Duodenal mucosa (tissue), 2 donors: ENCODE measurements at regions not wholly inside any gene's neighbourhood (a gene's known extent, or its start where the extent isn't known, plus 50 kb on each side); places are given as distances from the start of the nearest gene placed in this dataset.
A peak's percentile ranks its signal among the peaks of the same experiment; 100 is the strongest.

Experiments
- H3K27ac ChIP-seq: one replicate; pipeline ENCODE4 v1.7.0; 2013; ENCODE audit warnings: low read depth, low read length
- H3K27me3 ChIP-seq, 2 donors: one replicate each; pipeline ENCODE4 v1.7.0; 2013; ENCODE audit warnings: low read length in 2 of 2, control low read depth in 1 of 2; ENCODE audit not compliant: insufficient read depth in 2 of 2, control insufficient read depth in 1 of 2
- H3K36me3 ChIP-seq, 2 donors: one replicate each; pipeline ENCODE4 v1.7.0; 2013; ENCODE audit warnings: low read length in 2 of 2, control low read depth in 1 of 2; ENCODE audit not compliant: insufficient read depth in 2 of 2, control insufficient read depth in 1 of 2
- H3K4me1 ChIP-seq, 2 donors: one replicate each; pipeline ENCODE4 v1.7.0; 2013; ENCODE audit warnings: low read length in 2 of 2, control low read depth in 1 of 2; ENCODE audit not compliant: insufficient read depth in 2 of 2, control insufficient read depth in 1 of 2
- H3K4me3 ChIP-seq, 2 donors: one replicate each; pipeline ENCODE4 v1.7.0; 2013; ENCODE audit warnings: low read length in 2 of 2, low read depth in 1 of 2
- H3K9ac ChIP-seq, 2 donors: one replicate each; pipeline ENCODE4 v1.7.0; 2013; ENCODE audit warnings: low read length in 2 of 2, low read depth in 1 of 2
- H3K9me3 ChIP-seq, 2 donors: one replicate each; pipeline ENCODE4 v1.7.0; 2013; ENCODE audit warnings: low read length in 2 of 2, control low read depth in 1 of 2; ENCODE audit not compliant: control insufficient read depth in 1 of 2

DNA sequence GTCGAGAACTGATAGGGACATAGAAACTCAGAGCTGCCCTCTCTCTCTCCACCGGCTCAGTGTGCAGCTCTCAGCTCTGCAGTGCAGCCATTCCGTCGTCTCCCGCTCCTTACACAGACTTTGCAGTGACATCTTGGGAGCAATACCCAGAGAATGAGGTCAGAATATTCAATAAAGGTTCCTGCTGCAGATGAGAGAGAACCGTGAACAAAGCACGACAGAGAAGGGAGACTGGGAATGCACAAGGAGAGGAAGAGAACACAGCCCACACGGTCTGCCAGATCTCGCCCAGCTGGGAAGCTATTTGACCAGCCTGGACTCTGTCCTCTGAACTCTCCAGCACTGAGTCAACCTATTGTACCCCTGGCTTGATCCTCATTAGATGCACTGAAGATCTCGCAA lies 118.0 kb upstream of the PPARGC1A start:
- Histone ChIP-seq H3K4me1 (peaks cover 3 to 4% of the 10 kb centered on the region in 2 donors), H3K9ac (no peak overlapping the region), H3K4me3 (peak overlapping the region in 1 of 2 donors; percentile 24), H3K27me3 (no peaks in the 10 kb centered on the region), H3K9me3 (no peaks in the 10 kb centered on the region), H3K27ac (no peak overlapping the region), H3K36me3 (no peaks in the 10 kb centered on the region)

DNA sequence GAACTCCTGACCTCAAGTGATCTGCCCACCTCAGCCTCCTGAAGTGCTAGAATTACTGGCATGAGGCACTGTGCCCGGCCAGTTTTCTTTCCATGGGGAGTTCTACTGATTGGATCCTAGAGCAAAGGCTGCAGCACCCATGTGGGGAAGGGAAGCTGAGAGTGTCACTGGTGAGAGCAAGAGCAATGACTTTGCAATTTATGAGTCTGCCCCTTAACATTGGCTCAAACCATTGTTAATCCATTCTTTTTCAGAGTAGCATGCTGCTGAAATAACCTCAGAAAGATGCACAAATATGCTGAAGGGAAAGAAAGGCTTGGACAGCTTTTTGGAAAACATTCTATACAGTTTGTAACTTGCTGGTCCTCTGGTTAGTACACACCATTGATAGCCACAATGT lies 116.4 kb upstream of the PPARGC1A start:
- Histone ChIP-seq H3K4me1 (peaks cover 3 to 4% of the 10 kb centered on the region in 2 donors), H3K4me3 (no peak overlapping the region), H3K9me3 (no peaks in the 10 kb centered on the region), H3K9ac (no peak overlapping the region), H3K27me3 (no peaks in the 10 kb centered on the region), H3K27ac (no peak overlapping the region), H3K36me3 (no peaks in the 10 kb centered on the region)

DNA sequence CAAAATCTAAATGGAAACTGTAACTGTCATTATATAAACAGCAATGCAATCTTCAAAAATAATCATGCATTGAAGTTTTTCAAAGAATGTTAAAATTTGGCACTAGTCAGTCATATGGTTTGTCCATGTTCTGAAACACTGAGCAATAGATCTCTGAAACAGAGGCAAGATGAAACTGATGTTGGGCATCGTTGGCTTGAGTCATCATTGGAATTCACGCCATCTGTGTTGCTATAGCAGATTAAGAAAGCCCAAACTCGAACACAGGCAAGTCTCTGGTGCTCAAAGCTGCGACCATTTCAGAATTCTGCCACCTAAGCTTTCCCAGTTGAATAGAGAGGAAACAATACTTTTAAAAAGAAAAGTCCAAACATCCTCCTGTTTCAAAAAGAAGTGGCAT lies 114.1 kb upstream of the PPARGC1A start:
- no peak overlapping the region for H3K4me3 ChIP-seq
- H3K36me3 ChIP-seq = no peaks in the 10 kb centered on the region
- no peak overlapping the region for H3K27ac ChIP-seq
- peaks cover 3 to 4% of the 10 kb centered on the region in 2 donors for H3K4me1 ChIP-seq
- no peaks in the 10 kb centered on the region for H3K9me3 ChIP-seq
- H3K9ac ChIP-seq = no peak overlapping the region
- H3K27me3 ChIP-seq = no peaks in the 10 kb centered on the region

DNA sequence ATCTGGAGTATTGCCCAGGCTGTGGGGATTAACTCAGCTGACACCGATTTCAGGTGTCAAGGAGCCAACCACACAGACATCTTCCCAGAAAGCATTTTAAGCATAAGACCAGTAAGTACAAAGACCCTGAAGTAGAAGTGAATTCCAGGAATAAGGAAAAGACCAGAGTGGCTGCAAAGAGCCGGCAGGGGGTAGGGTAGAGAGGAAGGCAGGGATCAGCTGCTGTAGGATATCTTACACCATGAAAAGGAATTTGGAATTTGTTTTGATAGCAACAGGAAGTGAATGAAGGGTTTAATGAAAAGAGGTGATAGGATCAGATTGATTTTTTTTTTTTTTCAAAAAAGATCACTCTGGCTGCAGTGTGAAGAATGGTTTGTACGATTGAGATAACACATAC lies 113.6 kb upstream of the PPARGC1A start:
- Histone ChIP-seq H3K4me3 (no peak overlapping the region), H3K9ac (no peak overlapping the region), H3K9me3 (no peaks in the 10 kb centered on the region), H3K36me3 (no peaks in the 10 kb centered on the region), H3K27me3 (no peaks in the 10 kb centered on the region), H3K4me1 (peaks cover 3 to 4% of the 10 kb centered on the region in 2 donors), H3K27ac (no peak overlapping the region)

DNA sequence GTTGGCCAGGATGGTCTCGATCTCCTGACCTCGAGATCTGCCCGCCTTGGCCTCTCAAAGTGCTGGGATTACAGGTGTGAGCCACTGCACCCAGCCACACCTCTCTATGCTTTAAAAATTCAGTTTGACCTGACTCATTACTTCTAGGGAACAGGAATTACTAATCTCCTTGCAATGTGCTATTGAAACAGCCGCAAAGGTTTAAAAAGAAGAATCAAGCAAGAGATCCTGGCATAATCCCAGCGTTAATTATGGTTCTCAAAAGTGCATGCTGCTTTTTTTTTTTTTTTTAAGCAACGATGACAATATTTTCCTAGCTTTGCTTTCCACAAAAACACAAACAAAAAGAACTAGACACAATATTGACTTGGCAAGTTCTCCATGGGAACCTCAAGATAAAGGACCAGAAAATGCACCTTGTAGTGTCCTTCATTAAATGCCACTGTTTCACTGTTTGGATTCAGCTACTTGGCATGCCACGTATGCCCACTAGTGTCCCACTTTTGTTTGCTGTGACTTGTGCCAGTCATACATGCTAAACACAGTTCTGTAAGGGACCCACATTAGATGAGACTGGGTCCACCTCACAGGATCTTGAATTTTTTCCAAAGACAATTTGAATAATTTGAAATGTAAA lies 112.6 kb upstream of the PPARGC1A start:
- H3K27ac ChIP-seq = no peak overlapping the region
- no peaks in the 10 kb centered on the region for H3K27me3 ChIP-seq
- H3K4me3 ChIP-seq = no peak overlapping the region
- no peaks in the 10 kb centered on the region for H3K9me3 ChIP-seq
- peaks cover 0 to 3% of the 10 kb centered on the region in 2 donors for H3K4me1 ChIP-seq
- H3K36me3 ChIP-seq = no peaks in the 10 kb centered on the region
- no peak overlapping the region for H3K9ac ChIP-seq

DNA sequence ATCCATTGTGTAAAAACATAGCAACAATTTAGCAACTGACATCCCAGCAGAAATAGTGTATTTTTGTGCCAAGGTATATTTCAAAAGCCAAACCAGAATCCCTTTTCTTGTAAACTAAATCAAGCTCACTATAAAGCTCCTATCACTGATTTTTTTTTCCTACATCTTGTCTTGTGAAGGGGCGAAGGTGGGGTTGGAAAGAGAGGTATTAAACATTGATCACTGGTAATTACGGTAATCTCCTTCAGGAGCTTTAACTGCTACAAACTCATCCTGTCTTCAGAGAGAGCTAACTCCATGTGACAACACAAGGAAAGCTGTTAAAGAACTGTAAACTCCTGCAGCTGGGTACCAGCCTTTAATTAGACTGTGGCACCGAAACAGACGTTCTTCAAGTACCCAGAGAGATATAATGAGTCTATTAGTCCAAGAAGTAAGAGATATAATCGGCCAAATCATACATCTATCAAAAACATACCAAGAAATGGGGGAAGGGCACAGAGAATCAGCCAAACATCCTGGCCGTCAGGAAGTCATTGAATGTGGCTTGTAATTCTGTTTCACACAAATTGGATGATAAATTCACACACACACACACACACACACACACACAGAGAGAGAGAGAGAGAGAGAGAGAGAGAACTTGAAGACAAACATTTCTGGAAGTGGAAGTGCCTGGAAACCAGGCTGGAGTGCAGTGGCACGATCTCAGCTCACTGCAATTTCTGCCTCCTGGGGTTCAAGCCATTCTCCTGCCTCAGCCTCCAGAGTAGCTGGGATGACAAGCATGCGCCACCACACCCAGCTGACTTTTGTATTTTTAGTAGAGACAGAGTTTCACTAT lies 111.9 kb upstream of the PPARGC1A start:
- H3K36me3 ChIP-seq = no peaks in the 10 kb centered on the region
- no peak overlapping the region for H3K9ac ChIP-seq
- H3K9me3 ChIP-seq = no peaks in the 10 kb centered on the region
- no peaks in the 10 kb centered on the region for H3K4me1 ChIP-seq
- no peak overlapping the region for H3K4me3 ChIP-seq
- H3K27me3 ChIP-seq = no peaks in the 10 kb centered on the region
- H3K27ac ChIP-seq = no peak overlapping the region

DNA sequence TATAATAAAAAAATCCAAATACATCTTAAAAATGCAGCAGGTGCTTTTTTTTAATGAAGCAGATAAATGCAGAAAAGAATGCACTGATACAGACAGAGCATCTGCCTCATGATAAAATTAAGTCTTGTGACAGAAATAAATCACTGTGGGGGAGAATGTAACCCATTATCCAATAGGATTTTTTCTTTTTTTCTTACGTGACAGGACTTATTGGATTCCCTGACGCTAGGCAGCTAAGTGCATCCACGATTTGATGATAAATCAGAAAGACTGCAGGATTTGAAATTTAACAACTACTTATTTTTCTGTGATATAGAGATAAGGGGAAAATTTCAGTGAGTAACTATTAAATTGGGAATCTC lies 110.6 kb upstream of the PPARGC1A start:
- Histone ChIP-seq H3K27ac (no peak overlapping the region), H3K27me3 (no peaks in the 10 kb centered on the region), H3K36me3 (no peaks in the 10 kb centered on the region), H3K4me3 (no peak overlapping the region), H3K4me1 (no peaks in the 10 kb centered on the region), H3K9me3 (no peaks in the 10 kb centered on the region), H3K9ac (no peak overlapping the region)

DNA sequence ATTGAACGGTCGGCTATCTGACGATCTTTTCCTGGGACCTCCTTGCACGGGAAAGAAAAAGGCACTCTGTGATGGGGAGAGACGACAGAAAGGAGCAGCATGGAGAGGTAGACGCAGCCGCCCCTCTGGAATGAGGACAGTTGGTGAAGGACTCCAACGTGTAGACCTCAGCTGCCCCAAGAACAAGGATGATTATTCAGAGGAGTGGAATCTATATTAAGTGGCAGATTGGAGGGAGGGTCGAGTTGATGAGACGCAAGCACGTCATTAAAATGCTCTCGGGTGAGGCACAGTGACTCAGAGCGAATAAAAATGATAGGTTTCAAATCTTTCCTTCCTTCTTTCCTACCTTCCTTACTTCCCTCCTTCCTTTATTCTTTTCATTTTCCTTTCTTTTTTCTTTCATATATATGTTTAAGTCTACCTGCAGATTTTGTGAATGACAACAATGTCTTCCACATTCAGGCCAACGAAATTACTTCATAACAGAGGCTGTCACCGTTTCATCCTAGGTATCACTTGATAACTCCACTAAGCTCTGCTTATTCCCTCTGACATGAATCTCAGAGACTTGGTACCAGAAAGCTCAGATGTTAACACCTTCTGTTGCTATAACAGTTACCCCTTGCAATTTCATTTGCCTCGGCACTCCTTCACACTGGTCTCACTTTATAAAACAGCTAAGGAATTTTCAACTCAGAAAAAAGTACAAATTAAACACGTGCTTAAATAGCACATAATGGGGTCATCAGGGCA lies 110.0 kb upstream of the PPARGC1A start:
- Histone ChIP-seq H3K4me3 (no peak overlapping the region), H3K9ac (no peak overlapping the region), H3K27me3 (no peaks in the 10 kb centered on the region), H3K36me3 (no peaks in the 10 kb centered on the region), H3K9me3 (no peaks in the 10 kb centered on the region), H3K27ac (no peak overlapping the region), H3K4me1 (no peaks in the 10 kb centered on the region)

DNA sequence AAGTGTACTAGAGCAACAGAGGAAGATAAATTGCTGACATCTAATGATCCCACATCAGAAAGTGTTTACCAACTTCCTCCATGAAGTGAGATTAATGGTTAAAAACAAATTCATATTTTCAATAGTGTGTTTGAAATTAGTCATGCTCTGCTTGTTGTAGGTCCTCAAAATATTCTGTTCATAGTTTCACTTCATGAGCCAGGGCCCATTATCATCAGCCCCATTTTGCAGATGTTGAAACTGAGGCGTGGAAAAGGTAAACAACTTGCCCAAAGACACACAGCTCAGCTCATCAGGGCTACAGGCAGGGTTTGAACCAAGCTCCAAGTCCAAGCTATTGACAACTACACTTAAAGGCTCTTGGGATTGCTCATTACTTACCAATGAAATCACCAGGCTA lies 103.5 kb upstream of the PPARGC1A start:
- no peaks in the 10 kb centered on the region for H3K36me3 ChIP-seq
- H3K9me3 ChIP-seq = no peaks in the 10 kb centered on the region
- no peaks in the 10 kb centered on the region for H3K27me3 ChIP-seq
- H3K4me3 ChIP-seq = no peak overlapping the region
- no peaks in the 10 kb centered on the region for H3K4me1 ChIP-seq
- H3K27ac ChIP-seq = no peak overlapping the region
- H3K9ac ChIP-seq = no peak overlapping the region

DNA sequence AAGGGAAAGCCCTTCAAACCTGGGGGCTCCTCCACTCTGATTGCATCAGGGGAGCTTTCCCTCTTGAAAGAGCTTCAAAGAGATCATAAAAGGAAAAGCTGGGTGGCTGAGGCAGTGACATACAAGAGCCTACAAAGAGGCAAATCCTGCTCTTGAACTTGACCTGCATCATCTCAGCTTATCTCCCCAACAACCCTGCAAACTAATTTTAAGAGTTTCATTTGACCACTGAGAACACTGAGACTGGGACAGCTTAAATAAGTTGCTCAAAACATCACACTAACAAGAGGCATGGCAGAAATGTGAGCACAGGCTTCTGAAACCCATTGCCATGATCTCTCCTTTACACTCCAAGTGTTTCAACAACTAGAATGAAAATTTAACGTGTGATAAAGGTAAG lies 101.6 kb upstream of the PPARGC1A start:
- Histone ChIP-seq H3K9me3 (no peaks in the 10 kb centered on the region), H3K4me3 (no peak overlapping the region), H3K36me3 (no peaks in the 10 kb centered on the region), H3K9ac (no peak overlapping the region), H3K27me3 (no peaks in the 10 kb centered on the region), H3K27ac (no peak overlapping the region), H3K4me1 (no peaks in the 10 kb centered on the region)
